SK-N-SH treated with all-trans-retinoic acid at 6 μM for 48 hours (cell line): ENCODE measurements at regions not wholly inside any gene's neighbourhood (a gene's known extent, or its start where the extent isn't known, plus 50 kb on each side); places are given as distances from the start of the nearest gene placed in this dataset.

Experiments
- ATAC-seq: fragments of 200-7000 bp; cut with Tn5 transposase; 3 replicates; pipeline ENCODE4 v1.9.1; 2020; ENCODE audit warnings: mild to moderate bottlenecking, moderate library complexity
- ARNTL ChIP-seq: fragments of 450-650 bp; formaldehyde crosslinking; IDR thresholded peaks from 2 replicates; pipeline ENCODE4 v1.5.0; 2020; ENCODE audit warnings: low read depth, mild to moderate bottlenecking, moderate library complexity, borderline replicate concordance
- BACH2 ChIP-seq: fragments of 250-450 bp; sonication (Bioruptor Pico); IDR thresholded peaks from 2 replicates; pipeline ENCODE4 v1.9.0; 2021; ENCODE audit warnings: mild to moderate bottlenecking, borderline replicate concordance
- CREB5 ChIP-seq: fragments of 250-450 bp; sonication (Bioruptor Pico); IDR thresholded peaks from 2 replicates; pipeline ENCODE4 v1.5.1; 2020; ENCODE audit warnings: low read depth, mild to moderate bottlenecking, moderate library complexity
- CSDC2 ChIP-seq: fragments of 250-450 bp; sonication (Bioruptor Pico); IDR thresholded peaks from 2 replicates; pipeline ENCODE4 v1.5.0; 2020; ENCODE audit warnings: mild to moderate bottlenecking, moderate library complexity
- CSRNP3 ChIP-seq: fragments of 250-450 bp; sonication (Bioruptor Pico); IDR thresholded peaks from 2 replicates; pipeline ENCODE4 v1.5.1; 2021; ENCODE audit warnings: mild to moderate bottlenecking, moderate library complexity
- ESRRG ChIP-seq: fragments of 250-450 bp; sonication (Bioruptor Pico); IDR thresholded peaks from 2 replicates; pipeline ENCODE4 v1.6.1; 2021; ENCODE audit warnings: mild to moderate bottlenecking
- GLIS3 ChIP-seq: fragments of 250-450 bp; sonication (Bioruptor Pico); IDR thresholded peaks from 2 replicates; pipeline ENCODE4 v1.5.0; 2020; ENCODE audit warnings: mild to moderate bottlenecking, moderate library complexity
- ISL1 ChIP-seq: fragments of 250-450 bp; sonication (Bioruptor Pico); IDR thresholded peaks from 2 replicates; pipeline ENCODE4 v2.1.2; 2022; ENCODE audit warnings: mild to moderate bottlenecking, moderate library complexity
- OSR1 ChIP-seq: fragments of 250-450 bp; sonication (Bioruptor Pico); IDR thresholded peaks from 2 replicates; pipeline ENCODE4 v1.8.0; 2022; ENCODE audit warnings: moderate library complexity, mild to moderate bottlenecking, inconsistent platforms
- PATZ1 ChIP-seq: fragments of 250-450 bp; sonication (Bioruptor Pico); IDR thresholded peaks from 2 replicates; pipeline ENCODE4 v1.8.0; 2020; ENCODE audit warnings: mild to moderate bottlenecking, moderate library complexity, borderline replicate concordance
- PPARA ChIP-seq: fragments of 250-450 bp; sonication (Bioruptor Pico); IDR thresholded peaks from 2 replicates; pipeline ENCODE4 v1.5.0; 2020; ENCODE audit warnings: mild to moderate bottlenecking, borderline replicate concordance
- RARB ChIP-seq: fragments of 250-450 bp; sonication (Bioruptor Pico); IDR thresholded peaks from 2 replicates; pipeline ENCODE4 v1.8.0; 2021; ENCODE audit warnings: mild to moderate bottlenecking, moderate library complexity
- SNAI2 ChIP-seq: fragments of 250-450 bp; sonication (Bioruptor Pico); IDR thresholded peaks from 2 replicates; pipeline ENCODE4 v1.5.0; 2020; ENCODE audit warnings: mild to moderate bottlenecking, moderate library complexity
- TCF4 ChIP-seq: fragments of 250-450 bp; sonication (Bioruptor Pico); IDR thresholded peaks from 2 replicates; pipeline ENCODE4 v1.8.0; 2021; ENCODE audit warnings: mild to moderate bottlenecking, moderate library complexity, borderline replicate concordance
- TSHZ2 ChIP-seq: fragments of 250-450 bp; sonication (Bioruptor Pico); IDR thresholded peaks from 2 replicates; pipeline ENCODE4 v1.5.0; 2020; ENCODE audit warnings: mild to moderate bottlenecking, moderate library complexity
- ZC3H10 ChIP-seq: fragments of 250-450 bp; sonication (Bioruptor Pico); IDR thresholded peaks from 2 replicates; pipeline ENCODE4 v1.5.1; 2021; ENCODE audit warnings: mild to moderate bottlenecking, moderate library complexity
- ZFP3 ChIP-seq: fragments of 250-450 bp; sonication (Bioruptor Pico); IDR thresholded peaks from 2 replicates; pipeline ENCODE4 v1.5.0; 2020; ENCODE audit warnings: mild to moderate bottlenecking, moderate library complexity
- ZFP30 ChIP-seq: fragments of 450-650 bp; formaldehyde crosslinking; IDR thresholded peaks from 2 replicates; pipeline ENCODE4 v1.5.0; 2022; ENCODE audit warnings: mild to moderate bottlenecking, moderate library complexity
- ZNF565 ChIP-seq: fragments of 450-650 bp; formaldehyde crosslinking; conservative IDR thresholded peaks from 2 replicates; pipeline ENCODE4 v1.5.0; 2020; ENCODE audit warnings: low read depth, mild to moderate bottlenecking, moderate library complexity
- ZNF70 ChIP-seq: fragments of 450-650 bp; formaldehyde crosslinking; IDR thresholded peaks from 2 replicates; pipeline ENCODE4 v1.5.0; 2020; ENCODE audit warnings: mild to moderate bottlenecking, moderate library complexity
- ZNF8 ChIP-seq: fragments of 450-650 bp; formaldehyde crosslinking; IDR thresholded peaks from 2 replicates; pipeline ENCODE4 v1.5.0; 2020; ENCODE audit warnings: mild to moderate bottlenecking, moderate library complexity

GRCh38 chr2:198975779-198976178 lies 482.0 kb downstream of the SATB2 start (continued):
- TF ChIP-seq ZFP30 (CRISPR knock-in tag) (no peak), BACH2 (no peak)

GRCh38 chr2:198973785-198974184 lies 484.0 kb downstream of the SATB2 start:
- no peak for ATAC-seq
- TF ChIP-seq PPARA (CRISPR knock-in tag): no peak
- TF ChIP-seq ZFP30 (CRISPR knock-in tag): no peak
- TF ChIP-seq CREB5 (CRISPR knock-in tag): no peak
- no peak for TF ChIP-seq ZNF565 (CRISPR knock-in tag)
- TF ChIP-seq ZFP3 (CRISPR knock-in tag): no peak
- no peak for TF ChIP-seq ESRRG (CRISPR knock-in tag)
- TF ChIP-seq ZC3H10 (CRISPR knock-in tag): no peak
- no peak for TF ChIP-seq TSHZ2 (CRISPR knock-in tag)
- no peak for TF ChIP-seq BACH2
- TF ChIP-seq OSR1 (CRISPR knock-in tag): no peak
- TF ChIP-seq CSRNP3 (CRISPR knock-in tag): no peak
- no peak for TF ChIP-seq ISL1 (CRISPR knock-in tag)
- no peak for TF ChIP-seq RARB (CRISPR knock-in tag)
- TF ChIP-seq CSDC2: no peak
- no peak for TF ChIP-seq ZNF70 (CRISPR knock-in tag)
- no peak for TF ChIP-seq ZNF8 (CRISPR knock-in tag)
- TF ChIP-seq TCF4: no peak

- no peak for ATAC-seq
- TF ChIP-seq ESRRG (CRISPR knock-in tag) (no peak), GLIS3 (CRISPR knock-in tag) (no peak), CREB5 (CRISPR knock-in tag) (no peak)
- TF ChIP-seq, all 23 proteins: peak for 0
These were observed 484.6 kb downstream of the SATB2 start for GRCh38 chr2:198973181-198973580.

GRCh38 chr2:198968545-198968944 lies 489.2 kb downstream of the SATB2 start:
- no peak for TF ChIP-seq PATZ1
- no peak for TF ChIP-seq CSRNP3 (CRISPR knock-in tag)
- TF ChIP-seq SNAI2: no peak
- TF ChIP-seq TSHZ2 (CRISPR knock-in tag): no peak
- TF ChIP-seq OSR1 (CRISPR knock-in tag): no peak
- no peak for TF ChIP-seq ZFP3 (CRISPR knock-in tag)
- TF ChIP-seq ISL1 (CRISPR knock-in tag): no peak
- TF ChIP-seq BACH2: no peak
- no peak for TF ChIP-seq PPARA (CRISPR knock-in tag)
- TF ChIP-seq ZFP30 (CRISPR knock-in tag): no peak
- TF ChIP-seq ZNF565 (CRISPR knock-in tag): no peak
- no peak for TF ChIP-seq ESRRG (CRISPR knock-in tag)
- no peak for TF ChIP-seq RARB (CRISPR knock-in tag)
- TF ChIP-seq ZNF8 (CRISPR knock-in tag): no peak
- no peak for TF ChIP-seq ZNF70 (CRISPR knock-in tag)
- TF ChIP-seq TCF4: no peak
- no peak for TF ChIP-seq ZC3H10 (CRISPR knock-in tag)
- no peak for TF ChIP-seq ARNTL (CRISPR knock-in tag)
- no peak for TF ChIP-seq GLIS3 (CRISPR knock-in tag)
- TF ChIP-seq, all 23 proteins: peak for 0
- ATAC-seq: no peak
